Endothelial cell of umbilical vein (primary cell): ENCODE measurements at regions not wholly inside any gene's neighbourhood (a gene's known extent, or its start where the extent isn't known, plus 50 kb on each side); places are given as distances from the start of the nearest gene placed in this dataset.

Experiments
- EZH2 ChIP-seq: IDR thresholded peaks from 2 replicates; pipeline ENCODE4 v1.6.1; 2012; ENCODE audit warnings: borderline replicate concordance, low read depth, mild to moderate bottlenecking, moderate library complexity, low read length, inconsistent platforms; ENCODE audit not compliant: severe bottlenecking
- FOS ChIP-seq: IDR thresholded peaks from 2 replicates; pipeline ENCODE4 v1.6.1; 2011; ENCODE audit warnings: mild to moderate bottlenecking, low read length, moderate library complexity, borderline replicate concordance; ENCODE audit not compliant: insufficient read depth
- GATA2 ChIP-seq: IDR thresholded peaks from 2 replicates; pipeline ENCODE4 v1.7.0; 2011; ENCODE audit warnings: low read depth, mild to moderate bottlenecking, moderate library complexity, mixed read lengths, low read length; ENCODE audit not compliant: insufficient read length, insufficient read depth
- JUN ChIP-seq: IDR thresholded peaks from 2 replicates; pipeline ENCODE4 v1.6.1; 2011; ENCODE audit warnings: borderline replicate concordance, low read depth; ENCODE audit not compliant: insufficient read length, insufficient read depth
- MAX ChIP-seq: IDR thresholded peaks from 2 replicates; pipeline ENCODE4 v1.6.1; 2011; ENCODE audit not compliant: insufficient read depth, insufficient read length
- MYC ChIP-seq: IDR thresholded peaks from one replicate; pipeline ENCODE4 v1.6.1; 2011; ENCODE audit warnings: mild to moderate bottlenecking, low read depth, low read length
- POLR2A ChIP-seq: IDR thresholded peaks from 2 replicates; pipeline ENCODE4 v1.6.1; 2012; ENCODE audit warnings: low read depth, mild to moderate bottlenecking, control low read depth, low read length
- POLR2AphosphoS5 ChIP-seq: IDR thresholded peaks from 2 replicates; pipeline ENCODE4 v1.6.1; 2012; ENCODE audit warnings: low read depth, mild to moderate bottlenecking, control low read depth, low read length, moderate library complexity; ENCODE audit not compliant: insufficient read depth
- TF ChIP-seq, protein P1 (sequence below), 2 donors: IDR thresholded peaks; 1 replicate in 1 of 2; 2 replicates in 1 of 2; pipeline ENCODE4 v1.5.1; 2011; ENCODE audit warnings: low read length in 2 of 2, mild to moderate bottlenecking in 2 of 2, moderate library complexity in 2 of 2, control low read depth in 1 of 2, inconsistent platforms in 1 of 2, low read depth in 1 of 2; ENCODE audit not compliant: insufficient read depth in 1 of 2; ENCODE audit errors: extremely low read depth in 1 of 2

DNA sequence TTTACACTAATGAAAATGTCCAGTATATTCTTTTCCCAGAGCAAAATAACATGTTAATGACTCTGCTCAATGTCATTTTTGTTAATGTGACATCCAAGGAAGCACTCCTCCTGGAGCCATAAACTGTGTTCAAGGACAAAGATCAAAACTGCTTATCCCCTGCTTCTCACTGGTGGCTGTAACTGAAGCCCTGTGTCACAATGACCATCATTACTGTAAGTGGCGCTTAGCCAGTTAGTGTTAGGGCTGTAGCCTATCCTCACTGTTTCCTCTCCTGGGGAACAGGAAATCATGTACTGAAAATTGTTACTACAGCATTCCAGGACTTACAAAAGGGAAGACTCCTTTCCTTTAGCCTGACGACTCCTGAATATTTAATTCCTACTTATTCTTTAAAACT is 71.7 kb upstream of the COX7C start:
- TF ChIP-seq, protein P1, sequence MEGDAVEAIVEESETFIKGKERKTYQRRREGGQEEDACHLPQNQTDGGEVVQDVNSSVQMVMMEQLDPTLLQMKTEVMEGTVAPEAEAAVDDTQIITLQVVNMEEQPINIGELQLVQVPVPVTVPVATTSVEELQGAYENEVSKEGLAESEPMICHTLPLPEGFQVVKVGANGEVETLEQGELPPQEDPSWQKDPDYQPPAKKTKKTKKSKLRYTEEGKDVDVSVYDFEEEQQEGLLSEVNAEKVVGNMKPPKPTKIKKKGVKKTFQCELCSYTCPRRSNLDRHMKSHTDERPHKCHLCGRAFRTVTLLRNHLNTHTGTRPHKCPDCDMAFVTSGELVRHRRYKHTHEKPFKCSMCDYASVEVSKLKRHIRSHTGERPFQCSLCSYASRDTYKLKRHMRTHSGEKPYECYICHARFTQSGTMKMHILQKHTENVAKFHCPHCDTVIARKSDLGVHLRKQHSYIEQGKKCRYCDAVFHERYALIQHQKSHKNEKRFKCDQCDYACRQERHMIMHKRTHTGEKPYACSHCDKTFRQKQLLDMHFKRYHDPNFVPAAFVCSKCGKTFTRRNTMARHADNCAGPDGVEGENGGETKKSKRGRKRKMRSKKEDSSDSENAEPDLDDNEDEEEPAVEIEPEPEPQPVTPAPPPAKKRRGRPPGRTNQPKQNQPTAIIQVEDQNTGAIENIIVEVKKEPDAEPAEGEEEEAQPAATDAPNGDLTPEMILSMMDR (IDR thresholded peaks at IDR 0.05; ENCODE audit: extremely low read depth in 1 of 2, insufficient read depth in 1 of 2, low read depth in 1 of 2, low read length in 2 of 2) = no peak
- TF ChIP-seq POLR2AphosphoS5 (no peak), MAX (no peak), JUN (no peak), EZH2 (no peak), POLR2A (no peak), GATA2 (no peak), FOS (no peak), MYC (no peak)
